HG03139 (cell line): ENCODE measurements at regions not wholly inside any gene's neighbourhood (a gene's known extent, or its start where the extent isn't known, plus 50 kb on each side); places are given as distances from the start of the nearest gene placed in this dataset.

ENCODE experiments used
- ATAC-seq: cut with Tn5 transposase; IDR thresholded peaks from one replicate; pipeline ENCODE4 v1.9.1; 2021; ENCODE audit not compliant: unreplicated experiment

DNA sequence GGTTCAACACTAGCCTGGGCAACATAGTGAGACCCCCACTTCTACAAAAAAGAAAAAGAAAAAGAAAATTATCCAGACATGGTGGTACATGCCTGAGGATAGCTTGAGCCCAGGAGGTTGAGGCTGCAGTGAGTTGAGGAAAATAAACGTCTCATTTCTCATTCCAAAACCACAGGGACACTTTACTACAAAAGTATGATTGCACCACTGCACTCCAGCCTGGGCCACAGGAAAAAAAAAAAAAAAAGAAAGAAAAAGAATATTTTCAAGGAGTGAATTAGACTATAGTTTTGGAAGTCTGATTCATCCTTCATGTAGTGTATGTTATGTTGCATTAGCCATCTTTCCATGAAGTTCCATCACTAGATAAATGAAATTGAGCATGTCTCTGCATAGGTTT, 149.5 kb upstream of the THBS1 start:
- no peak for ATAC-seq

GRCh38 chr15:39432026-39432425, 148.9 kb upstream of the THBS1 start:
- ATAC-seq: no peak

DNA sequence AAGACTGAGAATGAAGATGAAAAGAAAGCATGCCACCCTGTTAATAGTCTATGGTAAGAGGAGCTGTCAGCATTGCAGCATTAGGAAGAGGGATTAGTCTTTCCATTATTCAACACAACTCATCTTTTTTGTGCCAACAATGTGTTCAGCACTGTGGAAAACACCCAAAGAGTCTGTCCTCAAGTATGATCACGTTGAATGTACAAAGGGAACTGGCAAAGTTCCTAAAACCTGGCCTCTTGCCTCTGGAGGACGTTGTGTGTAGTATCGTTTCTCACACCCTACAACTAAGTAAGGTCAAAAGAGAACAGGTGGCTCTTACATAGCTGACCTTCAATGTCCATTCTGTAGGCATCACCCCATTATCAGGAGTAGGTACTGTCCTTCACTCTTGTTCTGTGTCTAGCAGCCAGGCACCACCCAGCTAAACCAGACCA, 147.9 kb upstream of the THBS1 start:
- no peak for ATAC-seq

DNA sequence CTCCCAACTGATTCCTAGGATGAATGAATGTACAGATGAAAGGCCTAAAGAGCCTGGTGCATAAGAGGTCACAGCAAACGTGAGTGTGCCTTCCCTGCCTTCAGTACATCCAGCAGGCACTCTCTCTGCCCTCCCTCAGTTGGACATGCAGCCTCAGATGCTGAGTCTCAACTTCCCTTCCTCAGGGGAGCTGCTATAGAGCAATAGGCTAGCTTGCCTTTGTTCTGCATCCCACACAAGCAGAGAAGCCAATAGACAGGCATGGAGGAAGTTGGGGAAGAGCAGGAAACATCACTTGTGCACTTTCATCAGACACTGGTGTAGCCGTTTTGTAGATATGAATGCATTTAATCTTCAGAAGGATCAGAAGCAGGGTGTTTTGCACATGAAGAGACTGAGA, 147.5 kb upstream of the THBS1 start:
- ATAC-seq: no peak

DNA sequence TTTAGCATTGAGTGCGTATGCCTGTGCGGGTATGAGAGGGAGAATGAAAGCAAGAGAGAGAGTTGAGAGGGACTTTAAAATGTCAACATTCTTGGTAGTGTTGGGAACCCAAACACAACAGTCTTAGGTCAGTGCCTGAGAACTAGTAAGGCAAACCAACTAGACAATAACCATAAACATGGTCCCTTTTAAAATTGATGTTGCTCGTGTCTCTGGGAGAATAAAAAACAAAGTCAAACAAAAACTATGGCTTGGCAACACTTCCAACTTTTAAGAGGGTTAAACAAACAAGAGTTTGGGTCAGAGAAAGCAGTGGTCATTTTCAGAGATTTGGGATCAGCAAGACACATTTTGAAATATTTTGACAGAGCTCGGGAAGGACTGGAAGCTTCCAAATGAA, 146.7 kb upstream of the THBS1 start:
- no peak for ATAC-seq

DNA sequence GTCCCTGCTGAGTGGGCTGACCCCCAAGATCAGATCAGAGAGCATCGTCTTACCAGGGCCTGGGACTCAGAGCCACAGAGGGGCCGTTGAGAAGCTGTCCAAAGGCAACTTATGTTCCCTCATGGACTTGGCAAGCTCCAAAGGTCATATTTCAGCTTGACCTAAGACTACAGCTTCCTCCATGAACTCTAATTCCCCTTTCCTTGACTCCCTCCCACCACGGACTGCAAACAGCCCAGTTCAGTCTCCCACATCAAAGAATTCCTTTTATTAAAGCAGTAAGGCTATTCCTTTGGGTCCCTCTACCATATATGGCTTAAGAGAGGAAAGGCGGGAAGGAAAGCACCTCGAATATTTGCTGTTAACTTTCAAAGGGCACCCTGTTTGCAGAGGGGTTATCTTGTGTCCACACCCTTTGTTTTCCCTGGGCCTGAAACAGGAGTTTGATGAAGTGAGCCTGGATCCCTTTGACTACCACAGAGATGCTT, 146.1 kb upstream of the THBS1 start:
- no peak for ATAC-seq

DNA sequence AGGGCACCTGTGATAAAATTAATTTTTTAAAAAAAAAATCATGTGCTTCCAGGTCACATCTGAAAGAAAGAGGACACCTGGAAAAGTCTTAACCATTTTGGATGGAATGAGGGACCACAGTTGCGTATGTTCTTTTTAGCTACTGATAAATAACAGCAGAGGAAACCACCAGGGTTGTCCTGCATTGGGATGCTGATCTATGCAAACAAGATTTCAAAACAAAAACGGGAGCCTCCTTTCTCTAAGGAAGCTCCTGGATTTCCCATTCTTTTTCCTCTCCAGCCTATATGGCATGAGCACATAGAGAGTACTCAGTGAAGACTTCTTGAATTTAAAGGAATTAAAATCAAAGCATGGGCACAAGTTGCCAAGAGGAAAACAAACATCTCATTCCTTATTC, 145.6 kb upstream of the THBS1 start:
- no peak for ATAC-seq

DNA sequence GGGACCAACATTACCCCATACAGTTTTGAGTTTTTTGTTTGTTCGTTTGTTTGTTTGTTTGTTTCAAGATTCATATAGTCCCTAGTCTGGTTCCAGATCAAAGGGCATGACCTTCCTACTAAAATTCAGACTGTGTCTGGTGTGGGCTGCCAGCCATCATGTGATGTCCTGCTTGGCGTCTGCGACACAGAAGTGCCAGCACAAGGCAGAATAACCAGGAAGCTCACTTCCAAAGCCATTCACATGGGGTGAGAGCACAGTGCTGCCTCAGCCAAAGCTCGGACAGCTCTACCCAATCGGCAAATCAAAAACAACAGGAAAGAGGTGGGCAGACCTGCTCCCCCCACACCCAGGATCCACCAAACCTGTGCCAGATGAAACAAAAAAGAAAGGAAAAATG, 142.6 kb upstream of the THBS1 start:
- ATAC-seq: no peak

DNA sequence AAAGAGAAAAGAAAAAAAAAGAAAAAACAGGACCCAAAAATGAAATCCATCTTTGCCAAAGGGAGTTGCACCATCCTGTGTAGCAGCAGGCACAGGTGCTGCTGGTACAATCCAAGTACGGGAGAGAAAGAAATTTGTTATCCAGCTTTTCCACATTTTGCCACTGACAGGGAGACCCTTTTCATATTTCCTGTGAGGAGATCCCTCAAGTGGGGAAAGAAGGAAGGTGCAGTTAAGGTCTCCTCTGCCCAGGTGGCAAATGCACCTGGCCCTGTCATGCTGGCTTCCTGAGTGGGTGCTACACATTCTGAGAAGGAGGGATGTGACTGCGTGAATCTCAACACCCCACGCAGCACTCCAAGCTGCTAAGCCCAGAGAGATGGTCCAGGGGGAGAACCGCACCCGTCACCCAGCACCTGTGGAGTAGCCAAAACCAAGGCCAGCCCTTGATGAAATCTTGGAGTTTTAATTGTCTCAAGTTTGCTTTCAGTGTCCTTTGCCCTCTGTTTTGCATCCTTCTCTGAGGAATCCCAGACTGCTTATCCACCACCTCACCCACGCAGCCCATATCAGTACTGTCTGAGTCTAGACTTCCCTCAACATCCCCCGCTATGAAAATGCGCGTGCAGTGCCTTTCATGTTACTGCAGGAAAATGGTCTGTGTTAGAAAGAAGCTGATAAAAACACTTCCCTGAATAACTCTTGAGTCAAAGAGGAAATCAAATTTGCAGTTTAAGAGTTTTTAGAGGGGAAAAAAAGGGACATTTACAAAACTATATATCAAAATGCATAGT, 141.9 kb upstream of the THBS1 start:
- ATAC-seq: no peak

DNA sequence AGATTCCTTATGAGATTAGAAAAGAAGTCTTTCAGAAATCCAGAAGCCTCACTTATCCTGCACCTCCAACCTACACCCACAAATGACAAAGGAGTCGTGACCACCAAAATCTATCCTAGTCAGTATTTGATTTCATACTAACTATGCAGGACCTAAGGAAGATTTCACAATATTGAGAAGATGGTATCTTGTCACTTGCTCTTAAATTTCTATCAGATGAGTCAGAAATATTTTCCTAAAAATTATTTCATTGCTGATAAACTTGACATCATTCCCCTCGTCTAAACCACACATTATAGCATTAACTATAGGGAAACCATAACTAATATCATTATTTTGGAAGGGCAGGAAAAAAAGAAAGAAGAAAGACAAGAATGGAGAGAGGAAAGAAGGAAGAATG, 138.0 kb upstream of the THBS1 start:
- no peak for ATAC-seq

DNA sequence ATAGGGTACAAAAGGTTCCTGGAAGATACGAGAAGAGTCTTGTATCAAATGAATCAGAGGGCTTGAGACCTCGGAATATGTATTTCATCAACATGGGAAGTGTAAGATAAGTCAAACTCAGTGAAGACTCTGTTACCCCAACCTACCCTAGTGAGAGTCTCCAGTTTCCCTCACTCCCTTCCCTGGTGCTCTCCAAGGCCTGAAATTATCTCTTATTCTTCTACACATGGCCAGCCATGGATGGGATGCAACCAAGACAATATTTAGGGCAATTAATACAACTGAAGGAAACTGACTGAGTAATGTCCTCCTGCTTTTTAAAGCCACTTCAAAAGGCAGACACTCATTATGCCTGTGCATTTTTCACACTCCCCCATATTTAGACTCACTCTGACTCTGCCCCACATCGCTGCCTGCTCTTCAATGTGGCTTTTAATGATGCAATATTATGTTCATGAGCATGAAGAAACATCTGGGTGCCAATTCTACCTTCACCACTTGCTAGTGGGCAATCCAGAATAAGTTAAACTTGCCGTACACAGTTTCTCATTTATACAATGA, 137.1 kb upstream of the THBS1 start:
- ATAC-seq: no peak

DNA sequence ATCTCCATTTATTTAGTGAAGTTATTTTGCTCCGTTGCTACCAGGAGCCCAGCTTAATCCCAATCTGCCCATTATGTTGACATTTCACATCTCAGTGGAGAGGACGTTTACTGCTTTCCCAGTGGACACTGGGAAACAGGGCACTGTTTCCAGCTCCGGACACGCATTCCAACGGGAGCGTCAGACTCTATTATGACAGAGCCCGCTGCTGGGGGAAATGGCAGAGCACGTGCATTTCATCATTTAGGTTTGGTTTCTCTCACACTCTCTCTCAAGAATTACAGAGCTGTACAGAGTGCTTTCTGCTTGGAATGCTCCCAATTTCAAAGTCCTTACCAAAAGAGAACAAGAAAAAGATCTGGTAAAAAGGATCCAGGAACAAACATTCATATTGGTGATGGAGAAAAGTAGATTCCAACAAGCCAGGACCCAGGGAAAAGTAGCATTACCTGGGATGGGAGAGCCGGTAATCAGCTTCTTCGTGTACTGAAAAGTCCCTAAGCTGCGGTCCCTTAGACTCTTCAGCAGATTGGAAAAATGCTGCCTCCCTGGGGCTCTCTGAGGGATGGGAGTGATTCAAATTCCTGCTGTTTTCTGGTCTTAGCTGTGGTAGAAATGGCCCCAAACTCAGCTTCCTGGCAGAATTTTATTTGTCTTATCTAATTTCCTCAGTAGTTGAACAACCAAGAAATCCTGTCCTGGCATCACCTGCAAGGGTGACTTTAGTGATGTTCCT, 136.0 kb upstream of the THBS1 start:
- ATAC-seq: no peak

GRCh38 chr15:39445931-39446330, 134.9 kb upstream of the THBS1 start:
- ATAC-seq: no peak

GRCh38 chr15:39447346-39447745, 133.5 kb upstream of the THBS1 start:
- ATAC-seq: no peak

DNA sequence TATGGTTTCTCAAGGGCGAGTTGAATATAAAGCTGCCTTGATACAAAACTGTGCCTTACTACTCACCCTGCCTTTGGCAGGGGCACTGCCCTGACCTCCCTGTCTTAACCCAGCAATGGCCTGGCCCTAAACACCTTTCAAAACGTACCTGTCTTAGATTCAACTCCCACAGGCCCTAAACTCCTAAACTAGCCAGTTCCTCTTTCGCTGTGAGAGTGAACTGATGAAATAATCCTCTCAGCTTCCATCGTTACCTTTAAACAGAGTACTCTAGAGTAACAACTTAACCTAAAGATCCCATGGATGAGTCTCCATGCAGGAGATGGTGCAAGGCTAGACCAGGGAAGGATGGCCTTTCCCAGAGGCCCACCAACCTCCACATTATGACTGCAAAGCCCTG, 133.0 kb upstream of the THBS1 start:
- ATAC-seq: no peak

DNA sequence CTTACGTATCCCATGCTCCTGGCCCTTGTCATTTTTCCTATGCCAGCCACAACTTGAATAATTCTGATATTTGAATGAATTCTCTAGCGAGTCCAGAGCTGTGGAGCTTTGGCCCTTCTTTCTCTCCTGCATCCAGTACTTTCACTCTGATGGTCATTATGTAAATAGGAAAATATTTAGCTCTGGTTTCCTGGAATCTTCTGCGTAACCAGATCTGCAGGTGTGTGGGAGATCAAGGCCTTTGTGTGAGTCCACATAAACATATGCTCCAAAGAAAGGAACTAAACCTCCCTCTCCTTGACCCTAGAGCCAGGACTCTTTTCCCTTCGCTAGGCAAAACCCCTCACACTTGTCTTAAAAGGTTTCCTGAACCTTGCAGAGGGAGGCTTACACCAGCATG, 132.5 kb upstream of the THBS1 start:
- ATAC-seq: no peak

- ATAC-seq: no peak
Observed at GRCh38 chr15:39451121-39451688, 129.7 kb upstream of the THBS1 start.

DNA sequence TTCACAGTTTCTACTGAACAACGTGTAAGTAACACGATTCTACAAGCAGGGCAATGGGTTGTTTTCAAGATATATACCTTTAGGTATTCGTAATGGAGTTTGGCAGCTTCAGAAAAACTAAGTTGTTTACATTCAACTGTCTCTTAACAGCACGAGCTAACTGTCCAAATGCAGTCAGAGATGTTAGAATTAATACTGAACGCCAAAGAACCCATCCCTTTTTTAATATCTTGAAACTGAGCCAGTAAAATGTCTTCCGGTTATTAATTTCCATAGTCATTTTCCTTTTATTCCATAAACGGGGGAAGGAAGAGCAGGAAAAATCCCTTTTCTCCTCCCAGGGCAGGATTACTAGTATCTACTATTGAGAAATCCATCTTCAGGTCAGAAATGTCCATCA, 129.0 kb upstream of the THBS1 start:
- no peak for ATAC-seq

DNA sequence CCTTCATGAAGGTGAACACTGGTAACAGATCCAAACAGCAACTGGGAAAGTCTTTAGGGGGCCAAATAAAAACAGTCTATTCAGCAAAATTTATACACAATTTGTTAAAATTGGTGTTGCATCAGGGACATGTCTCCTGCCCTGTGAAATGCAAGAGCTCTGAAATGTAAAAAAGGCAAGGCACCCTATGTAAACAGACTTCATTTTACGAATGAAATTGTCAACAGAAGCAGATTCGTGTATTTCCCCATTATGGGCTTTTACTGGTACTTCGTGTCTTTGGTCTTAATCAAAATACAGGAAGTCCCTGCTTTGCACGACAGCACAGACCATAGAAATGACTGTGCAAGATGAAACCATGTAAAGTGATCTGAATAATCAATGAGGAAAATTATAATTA, 127.3 kb upstream of the THBS1 start:
- no peak for ATAC-seq

- ATAC-seq: no peak
Observed at GRCh38 chr15:39454189-39454986, 126.5 kb upstream of the THBS1 start.

DNA sequence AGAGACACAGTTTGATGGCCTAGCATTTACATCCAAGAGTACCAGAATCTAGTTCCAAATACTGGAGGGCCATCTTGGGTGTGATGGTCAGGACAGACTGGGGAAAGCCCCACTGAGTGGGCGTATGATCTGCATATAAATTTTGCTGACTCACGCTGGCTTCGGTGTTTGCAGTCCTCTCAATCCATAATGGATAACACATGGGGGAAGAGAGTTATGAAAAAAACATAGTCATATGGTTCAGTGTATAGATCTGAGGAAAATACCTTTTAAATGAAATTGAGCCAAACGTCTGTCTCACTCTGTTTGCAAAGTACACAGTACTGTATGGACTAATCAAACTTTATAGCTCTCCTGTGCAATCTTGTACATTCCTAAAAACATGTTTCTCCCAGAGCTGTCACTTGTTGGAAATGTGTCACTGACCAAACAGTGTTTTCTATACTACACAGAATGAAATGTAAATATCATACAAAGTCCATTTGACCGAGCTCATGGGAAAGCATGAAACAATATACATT, 125.3 kb upstream of the THBS1 start:
- no peak for ATAC-seq
